Fibroblast of mammary gland (primary cell): ENCODE measurements at regions not wholly inside any gene's neighbourhood (a gene's known extent, or its start where the extent isn't known, plus 50 kb on each side); places are given as distances from the start of the nearest gene placed in this dataset.

ENCODE experiments used
- DNase-seq: peaks from one replicate; pipeline ENCODE4 v3.0.0-alpha.2; 2010; ENCODE audit warnings: low read depth
- H3K4me3 ChIP-seq: 2 replicates; pipeline ENCODE4 v1.5.1; 2011; ENCODE audit warnings: low read depth, mild to moderate bottlenecking, low read length, moderate library complexity; ENCODE audit not compliant: control insufficient read depth
- TF ChIP-seq, protein P1 (sequence below): conservative IDR thresholded peaks from 2 replicates; pipeline ENCODE4 v1.5.1; 2011; ENCODE audit warnings: low read depth, low read length, inconsistent platforms; ENCODE audit not compliant: control insufficient read depth, insufficient read depth

DNA sequence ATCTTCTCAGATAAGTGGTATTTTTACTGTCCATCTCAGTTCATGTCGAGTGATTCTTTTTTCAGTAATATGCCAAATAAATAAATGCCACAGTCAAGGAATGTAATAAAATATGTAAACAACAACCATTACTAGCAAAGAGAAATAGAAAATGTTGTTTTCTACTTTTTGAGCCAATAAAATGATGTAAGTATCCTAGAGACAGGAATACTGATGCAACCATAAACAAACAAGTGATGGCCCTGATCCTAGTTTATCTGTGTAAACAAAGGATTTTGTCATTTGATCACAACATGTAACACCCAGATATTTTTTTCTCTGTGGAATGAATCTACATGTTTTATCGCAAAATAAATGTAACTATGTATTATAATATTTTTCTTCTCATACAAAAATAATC is 1852.8 kb downstream of the EFNA5 start:
- TF ChIP-seq, protein P1, sequence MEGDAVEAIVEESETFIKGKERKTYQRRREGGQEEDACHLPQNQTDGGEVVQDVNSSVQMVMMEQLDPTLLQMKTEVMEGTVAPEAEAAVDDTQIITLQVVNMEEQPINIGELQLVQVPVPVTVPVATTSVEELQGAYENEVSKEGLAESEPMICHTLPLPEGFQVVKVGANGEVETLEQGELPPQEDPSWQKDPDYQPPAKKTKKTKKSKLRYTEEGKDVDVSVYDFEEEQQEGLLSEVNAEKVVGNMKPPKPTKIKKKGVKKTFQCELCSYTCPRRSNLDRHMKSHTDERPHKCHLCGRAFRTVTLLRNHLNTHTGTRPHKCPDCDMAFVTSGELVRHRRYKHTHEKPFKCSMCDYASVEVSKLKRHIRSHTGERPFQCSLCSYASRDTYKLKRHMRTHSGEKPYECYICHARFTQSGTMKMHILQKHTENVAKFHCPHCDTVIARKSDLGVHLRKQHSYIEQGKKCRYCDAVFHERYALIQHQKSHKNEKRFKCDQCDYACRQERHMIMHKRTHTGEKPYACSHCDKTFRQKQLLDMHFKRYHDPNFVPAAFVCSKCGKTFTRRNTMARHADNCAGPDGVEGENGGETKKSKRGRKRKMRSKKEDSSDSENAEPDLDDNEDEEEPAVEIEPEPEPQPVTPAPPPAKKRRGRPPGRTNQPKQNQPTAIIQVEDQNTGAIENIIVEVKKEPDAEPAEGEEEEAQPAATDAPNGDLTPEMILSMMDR, result no peak
- H3K4me3 ChIP-seq, result no peak overlapping the region
- DNase-seq, result no peak

GRCh38 chr5:105817416-105817815 is 1853.3 kb downstream of the EFNA5 start:
- H3K4me3 ChIP-seq, result no peak overlapping the region
- DNase-seq, result no peak
- TF ChIP-seq, protein P1, result no peak

GRCh38 chr5:105816961-105817360 is 1853.8 kb downstream of the EFNA5 start:
- TF ChIP-seq, protein P1, result no peak
- no peak for DNase-seq
- H3K4me3 ChIP-seq, result no peak overlapping the region

DNA sequence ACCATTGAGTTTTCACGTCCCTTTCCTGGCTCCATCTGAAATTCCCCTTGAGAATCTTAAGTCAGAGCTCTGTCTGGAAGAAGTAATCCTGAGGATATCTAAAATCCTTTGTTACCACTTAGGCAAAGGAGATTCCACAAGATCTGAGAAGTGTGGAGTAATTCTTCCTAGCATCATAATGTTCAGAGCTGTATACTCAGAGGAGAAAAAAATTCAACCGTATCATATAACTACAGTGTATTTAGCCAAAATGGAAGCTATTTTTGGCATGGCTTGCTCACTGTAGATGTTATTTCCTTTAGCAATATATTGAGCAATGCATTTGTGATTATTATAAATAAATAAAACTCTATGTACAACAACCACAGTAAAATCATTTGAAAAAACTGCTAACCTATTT is 1858.4 kb downstream of the EFNA5 start:
- H3K4me3 ChIP-seq, result no peak overlapping the region
- peak; percentile 7 for DNase-seq
- TF ChIP-seq, protein P1, result no peak

DNA sequence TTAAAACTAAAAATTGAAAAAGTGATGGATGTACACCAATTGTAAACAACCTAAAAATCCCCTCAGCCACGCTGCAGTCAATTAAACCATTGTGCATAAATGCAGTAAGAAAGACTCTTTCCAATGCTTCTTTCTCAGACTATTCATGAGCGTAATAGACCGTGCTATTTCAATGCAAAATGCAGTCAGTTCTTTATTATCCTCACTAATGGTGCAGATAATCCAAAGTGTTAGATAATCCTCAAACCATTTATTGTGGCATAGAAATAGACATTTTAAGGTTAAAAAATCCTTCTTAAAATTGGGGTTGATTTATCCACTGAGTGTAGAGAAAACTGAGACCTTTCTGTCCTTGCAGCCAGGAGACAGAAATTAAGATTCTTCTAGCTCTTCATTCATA is 1862.8 kb downstream of the EFNA5 start:
- TF ChIP-seq, protein P1, result no peak
- H3K4me3 ChIP-seq, result no peak overlapping the region

DNA sequence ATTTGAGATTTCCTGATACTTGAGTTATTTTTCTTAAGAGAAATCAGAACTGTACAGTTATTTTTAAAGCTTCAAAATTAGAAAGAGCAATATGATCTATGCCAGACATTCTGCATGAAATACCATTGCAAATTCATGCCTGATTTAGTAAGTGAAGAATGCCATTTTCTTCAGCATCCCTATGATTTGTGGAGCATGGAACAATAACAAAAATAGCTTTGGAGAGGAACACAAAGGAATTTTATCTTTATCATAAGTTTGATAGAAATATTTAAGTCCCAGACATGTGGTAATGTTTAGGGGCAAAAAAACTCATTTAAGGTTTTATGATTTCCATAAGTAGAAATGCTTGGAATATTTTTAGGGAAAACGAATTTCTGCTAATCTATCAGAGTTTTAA is 1863.4 kb downstream of the EFNA5 start:
- no peak overlapping the region for H3K4me3 ChIP-seq
- TF ChIP-seq, protein P1, result no peak
- no peak for DNase-seq

More for the DNA sequence above, 1862.8 kb downstream of the EFNA5 start:
- no peak for DNase-seq

- TF ChIP-seq, protein P1, result no peak
- no peak for DNase-seq
- H3K4me3 ChIP-seq, result no peak overlapping the region
Observed at GRCh38 chr5:105806596-105806995, 1864.1 kb downstream of the EFNA5 start.
